ENCODE measurements at regions not wholly inside any gene's neighbourhood (a gene's known extent, or its start where the extent isn't known, plus 50 kb on each side); places are given as distances from the start of the nearest gene placed in this dataset.

GRCh38 chr12:24125280-24125679 is 175.8 kb upstream of the SOX5 start:
- TF ChIP-seq CTCF (IDR thresholded peaks at IDR 0.05; ENCODE audit: insufficient read depth, low read depth, low read length): no peak
- TF ChIP-seq EZH2 (IDR thresholded peaks at IDR 0.05; ENCODE audit: insufficient read depth, low read length): no peak
